ENCODE measurements at regions not wholly inside any gene's neighbourhood (a gene's known extent, or its start where the extent isn't known, plus 50 kb on each side); places are given as distances from the start of the nearest gene placed in this dataset.

DNA sequence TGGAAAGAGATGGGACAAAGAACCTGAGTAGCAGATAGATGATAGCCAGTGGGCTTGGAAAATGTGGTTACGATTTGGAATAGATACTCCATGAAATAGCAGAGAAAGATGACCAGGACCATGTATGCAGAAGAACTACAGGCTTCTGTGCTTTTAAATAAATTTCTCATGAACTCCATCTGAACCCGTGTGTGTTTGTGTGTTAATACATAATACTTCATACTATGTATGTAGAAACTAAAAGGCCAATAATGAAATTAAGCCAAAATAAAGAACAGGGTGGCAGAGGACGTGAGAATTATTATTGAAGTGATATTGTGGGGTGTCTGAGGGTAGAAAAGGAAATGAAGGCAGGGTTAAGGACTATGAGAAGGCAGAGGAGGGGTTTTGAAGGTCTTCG, 385.1 kb upstream of the RPS23 start:
- no peak for TF ChIP-seq ZNF423 (CRISPR knock-in tag; IDR thresholded peaks at IDR 0.05)
- TF ChIP-seq, protein P1, sequence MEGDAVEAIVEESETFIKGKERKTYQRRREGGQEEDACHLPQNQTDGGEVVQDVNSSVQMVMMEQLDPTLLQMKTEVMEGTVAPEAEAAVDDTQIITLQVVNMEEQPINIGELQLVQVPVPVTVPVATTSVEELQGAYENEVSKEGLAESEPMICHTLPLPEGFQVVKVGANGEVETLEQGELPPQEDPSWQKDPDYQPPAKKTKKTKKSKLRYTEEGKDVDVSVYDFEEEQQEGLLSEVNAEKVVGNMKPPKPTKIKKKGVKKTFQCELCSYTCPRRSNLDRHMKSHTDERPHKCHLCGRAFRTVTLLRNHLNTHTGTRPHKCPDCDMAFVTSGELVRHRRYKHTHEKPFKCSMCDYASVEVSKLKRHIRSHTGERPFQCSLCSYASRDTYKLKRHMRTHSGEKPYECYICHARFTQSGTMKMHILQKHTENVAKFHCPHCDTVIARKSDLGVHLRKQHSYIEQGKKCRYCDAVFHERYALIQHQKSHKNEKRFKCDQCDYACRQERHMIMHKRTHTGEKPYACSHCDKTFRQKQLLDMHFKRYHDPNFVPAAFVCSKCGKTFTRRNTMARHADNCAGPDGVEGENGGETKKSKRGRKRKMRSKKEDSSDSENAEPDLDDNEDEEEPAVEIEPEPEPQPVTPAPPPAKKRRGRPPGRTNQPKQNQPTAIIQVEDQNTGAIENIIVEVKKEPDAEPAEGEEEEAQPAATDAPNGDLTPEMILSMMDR (IDR thresholded peaks at IDR 0.05), result no peak
- no peak for TF ChIP-seq MLX (CRISPR knock-in tag; IDR thresholded peaks at IDR 0.05)
- TF ChIP-seq, protein P2, sequence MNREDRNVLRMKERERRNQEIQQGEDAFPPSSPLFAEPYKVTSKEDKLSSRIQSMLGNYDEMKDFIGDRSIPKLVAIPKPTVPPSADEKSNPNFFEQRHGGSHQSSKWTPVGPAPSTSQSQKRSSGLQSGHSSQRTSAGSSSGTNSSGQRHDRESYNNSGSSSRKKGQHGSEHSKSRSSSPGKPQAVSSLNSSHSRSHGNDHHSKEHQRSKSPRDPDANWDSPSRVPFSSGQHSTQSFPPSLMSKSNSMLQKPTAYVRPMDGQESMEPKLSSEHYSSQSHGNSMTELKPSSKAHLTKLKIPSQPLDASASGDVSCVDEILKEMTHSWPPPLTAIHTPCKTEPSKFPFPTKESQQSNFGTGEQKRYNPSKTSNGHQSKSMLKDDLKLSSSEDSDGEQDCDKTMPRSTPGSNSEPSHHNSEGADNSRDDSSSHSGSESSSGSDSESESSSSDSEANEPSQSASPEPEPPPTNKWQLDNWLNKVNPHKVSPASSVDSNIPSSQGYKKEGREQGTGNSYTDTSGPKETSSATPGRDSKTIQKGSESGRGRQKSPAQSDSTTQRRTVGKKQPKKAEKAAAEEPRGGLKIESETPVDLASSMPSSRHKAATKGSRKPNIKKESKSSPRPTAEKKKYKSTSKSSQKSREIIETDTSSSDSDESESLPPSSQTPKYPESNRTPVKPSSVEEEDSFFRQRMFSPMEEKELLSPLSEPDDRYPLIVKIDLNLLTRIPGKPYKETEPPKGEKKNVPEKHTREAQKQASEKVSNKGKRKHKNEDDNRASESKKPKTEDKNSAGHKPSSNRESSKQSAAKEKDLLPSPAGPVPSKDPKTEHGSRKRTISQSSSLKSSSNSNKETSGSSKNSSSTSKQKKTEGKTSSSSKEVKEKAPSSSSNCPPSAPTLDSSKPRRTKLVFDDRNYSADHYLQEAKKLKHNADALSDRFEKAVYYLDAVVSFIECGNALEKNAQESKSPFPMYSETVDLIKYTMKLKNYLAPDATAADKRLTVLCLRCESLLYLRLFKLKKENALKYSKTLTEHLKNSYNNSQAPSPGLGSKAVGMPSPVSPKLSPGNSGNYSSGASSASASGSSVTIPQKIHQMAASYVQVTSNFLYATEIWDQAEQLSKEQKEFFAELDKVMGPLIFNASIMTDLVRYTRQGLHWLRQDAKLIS (CRISPR knock-in tag; IDR thresholded peaks at IDR 0.05; ENCODE audit: borderline replicate concordance), result no peak
- TF ChIP-seq SMAD3 (CRISPR knock-in tag; IDR thresholded peaks at IDR 0.05; ENCODE audit: borderline replicate concordance), result no peak
- no peak for TF ChIP-seq CREB1 (CRISPR knock-in tag; IDR thresholded peaks at IDR 0.05)
- TF ChIP-seq NR1H2 (CRISPR knock-in tag; IDR thresholded peaks at IDR 0.05), result no peak
- no peak for TF ChIP-seq KAT7 (CRISPR knock-in tag; IDR thresholded peaks at IDR 0.05; ENCODE audit: borderline replicate concordance)
- TF ChIP-seq, protein P3, sequence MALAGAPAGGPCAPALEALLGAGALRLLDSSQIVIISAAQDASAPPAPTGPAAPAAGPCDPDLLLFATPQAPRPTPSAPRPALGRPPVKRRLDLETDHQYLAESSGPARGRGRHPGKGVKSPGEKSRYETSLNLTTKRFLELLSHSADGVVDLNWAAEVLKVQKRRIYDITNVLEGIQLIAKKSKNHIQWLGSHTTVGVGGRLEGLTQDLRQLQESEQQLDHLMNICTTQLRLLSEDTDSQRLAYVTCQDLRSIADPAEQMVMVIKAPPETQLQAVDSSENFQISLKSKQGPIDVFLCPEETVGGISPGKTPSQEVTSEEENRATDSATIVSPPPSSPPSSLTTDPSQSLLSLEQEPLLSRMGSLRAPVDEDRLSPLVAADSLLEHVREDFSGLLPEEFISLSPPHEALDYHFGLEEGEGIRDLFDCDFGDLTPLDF (CRISPR knock-in tag; IDR thresholded peaks at IDR 0.05), result no peak
- no peak for TF ChIP-seq OVOL2 (CRISPR knock-in tag; IDR thresholded peaks at IDR 0.05; ENCODE audit: borderline replicate concordance)
- no peak for TF ChIP-seq NFATC4 (CRISPR knock-in tag; IDR thresholded peaks at IDR 0.05)
- no peak overlapping the region for H3K27ac Mint-ChIP-seq
- no peaks in the 10 kb centered on the region for H3K36me3 Mint-ChIP-seq
- no peaks in the 10 kb centered on the region for H3K9me3 Mint-ChIP-seq
- POLR2A ChIA-PET, result no interaction called here
- CTCF ChIA-PET, result no interaction called here
- peaks cover 10% of the 10 kb centered on the region; the same call in 1 of the 2 replicates for H3K4me1 Mint-ChIP-seq
- DNase-seq (ENCODE audit: low spot score), result no peak
- H3K27me3 Mint-ChIP-seq (ENCODE audit: low read depth), result no peaks in the 10 kb centered on the region
- no peak overlapping the region for H3K4me3 Mint-ChIP-seq
- ATAC-seq, result no peak

GRCh38 chr5:82662340-82662739, 384.2 kb upstream of the RPS23 start:
- Mint-ChIP-seq H3K27ac (no peak overlapping the region), H3K27me3 (ENCODE audit: low read depth) (no peaks in the 10 kb centered on the region), H3K36me3 (no peaks in the 10 kb centered on the region), H3K9me3 (no peaks in the 10 kb centered on the region), H3K4me1 (peaks cover 10% of the 10 kb centered on the region; the same call in 1 of the 2 replicates), H3K4me3 (no peak overlapping the region)
- TF ChIP-seq ZNF423 (CRISPR knock-in tag; IDR thresholded peaks at IDR 0.05), result no peak
- no peak for TF ChIP-seq EMX1 (CRISPR knock-in tag; IDR thresholded peaks at IDR 0.05)
- no peak for TF ChIP-seq CREB1 (CRISPR knock-in tag; IDR thresholded peaks at IDR 0.05)
- no peak for TF ChIP-seq CREM (CRISPR knock-in tag; IDR thresholded peaks at IDR 0.05)
- no peak for TF ChIP-seq ARID4B (CRISPR knock-in tag; IDR thresholded peaks at IDR 0.05; ENCODE audit: borderline replicate concordance)
- no peak for TF ChIP-seq NR3C1 (CRISPR knock-in tag; conservative IDR thresholded peaks at IDR 0.05; ENCODE audit: low read depth)
- TF ChIP-seq, protein P1 (IDR thresholded peaks at IDR 0.05), result no peak
- TF ChIP-seq FOXK1 (CRISPR knock-in tag; IDR thresholded peaks at IDR 0.05), result no peak
- no peak for TF ChIP-seq ZNF219 (CRISPR knock-in tag; IDR thresholded peaks at IDR 0.05; ENCODE audit: borderline replicate concordance)
- no peak for TF ChIP-seq ZNF138 (CRISPR knock-in tag; conservative IDR thresholded peaks at IDR 0.05)
- TF ChIP-seq FOXP1 (CRISPR knock-in tag; IDR thresholded peaks at IDR 0.05; ENCODE audit: borderline replicate concordance), result no peak
- no peak for TF ChIP-seq HMGA2 (CRISPR knock-in tag; IDR thresholded peaks at IDR 0.05)
- ATAC-seq, result peak; percentile 59
- ChIA-PET POLR2A (no interaction called here), CTCF (no interaction called here)
- DNase-seq (ENCODE audit: low spot score), result no peak
